ENCODE measurements at regions not wholly inside any gene's neighbourhood (a gene's known extent, or its start where the extent isn't known, plus 50 kb on each side); places are given as distances from the start of the nearest gene placed in this dataset.

- TF ChIP-seq CTCF (IDR thresholded peaks at IDR 0.05; ENCODE audit: extremely low read depth, low read depth, low read length), result no peak
- peaks cover 26% of the 10 kb centered on the region for H3K27me3 ChIP-seq (ENCODE audit: insufficient read depth, low read length)
Observed at GRCh38 chr17:77693301-77693700, 265.2 kb upstream of the TNRC6C start.

GRCh38 chr17:77693776-77694175 lies 264.7 kb upstream of the TNRC6C start:
- no peaks in the 10 kb centered on the region for H3K36me3 ChIP-seq (ENCODE audit: insufficient read depth, low read length)
- peaks cover 26% of the 10 kb centered on the region for H3K27me3 ChIP-seq (ENCODE audit: insufficient read depth, low read length)
- no peaks in the 10 kb centered on the region for H3K9me3 ChIP-seq (ENCODE audit: low read depth, low read length)
- peaks cover 4% of the 10 kb centered on the region for H3K4me1 ChIP-seq (ENCODE audit: insufficient read depth, low read length)
- H4K20me1 ChIP-seq (ENCODE audit: insufficient read depth, low read length), result no peaks in the 10 kb centered on the region
- H3K4me2 ChIP-seq (ENCODE audit: insufficient read depth, low read length), result no peak overlapping the region
- no peak for DNase-seq (ENCODE audit: insufficient read length, low spot score, missing footprints)
- TF ChIP-seq CTCF (IDR thresholded peaks at IDR 0.05; ENCODE audit: extremely low read depth, low read depth, low read length), result no peak
- H3K79me2 ChIP-seq (ENCODE audit: insufficient read depth, low read length), result no peaks in the 10 kb centered on the region
- no peak overlapping the region for H2AFZ ChIP-seq (ENCODE audit: low read length)
- H3K4me3 ChIP-seq (ENCODE audit: insufficient read depth, low read length), result no peak overlapping the region
- H3K27ac ChIP-seq (ENCODE audit: low read depth, low read length), result no peak overlapping the region

More at GRCh38 chr17:77693301-77693700, 265.2 kb upstream of the TNRC6C start:
- Histone ChIP-seq H3K9me3 (ENCODE audit: low read depth, low read length) (no peaks in the 10 kb centered on the region), H4K20me1 (ENCODE audit: insufficient read depth, low read length) (no peaks in the 10 kb centered on the region), H3K4me1 (ENCODE audit: insufficient read depth, low read length) (peaks cover 4% of the 10 kb centered on the region), H3K27ac (ENCODE audit: low read depth, low read length) (no peak overlapping the region), H3K4me2 (ENCODE audit: insufficient read depth, low read length) (no peak overlapping the region), H3K79me2 (ENCODE audit: insufficient read depth, low read length) (no peaks in the 10 kb centered on the region), H3K36me3 (ENCODE audit: insufficient read depth, low read length) (no peaks in the 10 kb centered on the region), H3K4me3 (ENCODE audit: insufficient read depth, low read length) (no peak overlapping the region), H2AFZ (ENCODE audit: low read length) (no peak overlapping the region)
- DNase-seq (ENCODE audit: insufficient read length, low spot score, missing footprints), result peak; percentile 55

- H3K4me2 ChIP-seq (ENCODE audit: insufficient read depth, low read length), result no peak overlapping the region
- H3K27ac ChIP-seq (ENCODE audit: low read depth, low read length), result no peak overlapping the region
- H3K4me1 ChIP-seq (ENCODE audit: insufficient read depth, low read length), result peaks cover 4% of the 10 kb centered on the region
- H3K4me3 ChIP-seq (ENCODE audit: insufficient read depth, low read length), result no peak overlapping the region
- no peaks in the 10 kb centered on the region for H3K9me3 ChIP-seq (ENCODE audit: low read depth, low read length)
- H3K79me2 ChIP-seq (ENCODE audit: insufficient read depth, low read length), result no peaks in the 10 kb centered on the region
- H3K27me3 ChIP-seq (ENCODE audit: insufficient read depth, low read length), result peaks cover 31% of the 10 kb centered on the region
- DNase-seq (ENCODE audit: insufficient read length, low spot score, missing footprints), result peak; percentile 68
- no peaks in the 10 kb centered on the region for H3K36me3 ChIP-seq (ENCODE audit: insufficient read depth, low read length)
- TF ChIP-seq CTCF (IDR thresholded peaks at IDR 0.05; ENCODE audit: extremely low read depth, low read depth, low read length), result no peak
- no peaks in the 10 kb centered on the region for H4K20me1 ChIP-seq (ENCODE audit: insufficient read depth, low read length)
- H2AFZ ChIP-seq (ENCODE audit: low read length), result no peak overlapping the region
Observed at GRCh38 chr17:77694391-77695363, 263.8 kb upstream of the TNRC6C start.

GRCh38 chr17:77695386-77695785 lies 263.1 kb upstream of the TNRC6C start:
- Histone ChIP-seq H3K36me3 (ENCODE audit: insufficient read depth, low read length) (no peaks in the 10 kb centered on the region), H3K4me1 (ENCODE audit: insufficient read depth, low read length) (peaks cover 1% of the 10 kb centered on the region), H4K20me1 (ENCODE audit: insufficient read depth, low read length) (no peaks in the 10 kb centered on the region), H3K9me3 (ENCODE audit: low read depth, low read length) (no peaks in the 10 kb centered on the region), H2AFZ (ENCODE audit: low read length) (no peak overlapping the region), H3K4me2 (ENCODE audit: insufficient read depth, low read length) (no peak overlapping the region), H3K27me3 (ENCODE audit: insufficient read depth, low read length) (peaks cover 29% of the 10 kb centered on the region), H3K4me3 (ENCODE audit: insufficient read depth, low read length) (no peak overlapping the region), H3K79me2 (ENCODE audit: insufficient read depth, low read length) (no peaks in the 10 kb centered on the region), H3K27ac (ENCODE audit: low read depth, low read length) (no peak overlapping the region)
- peak; percentile 29 for DNase-seq (ENCODE audit: insufficient read length, low spot score, missing footprints)
- no peak for TF ChIP-seq CTCF (IDR thresholded peaks at IDR 0.05; ENCODE audit: extremely low read depth, low read depth, low read length)
